GM23338 (cell line): ENCODE measurements at regions not wholly inside any gene's neighbourhood (a gene's known extent, or its start where the extent isn't known, plus 50 kb on each side); places are given as distances from the start of the nearest gene placed in this dataset.

Experiments
- ATAC-seq: fragments of 200-7000 bp; cut with Tn5 transposase; 3 replicates; pipeline ENCODE4 v1.9.1; 2020
- DNase-seq: peaks from one replicate; pipeline ENCODE4 v3.0.0-alpha.2; 2015; ENCODE audit warnings: low spot score
- H2AFZ ChIP-seq: fragments of 200-600 bp; sonication (generic); 2 replicates; pipeline ENCODE4 v1.8.0; 2016; ENCODE audit warnings: antibody characterized with exemption, mild to moderate bottlenecking, moderate library complexity
- H3F3A ChIP-seq: fragments of 200-600 bp; sonication (generic); replicated peaks from 2 replicates; pipeline ENCODE4 v1.8.0; 2017; ENCODE audit warnings: antibody characterized with exemption, mixed run types, low read depth
- H3K27ac ChIP-seq: fragments of 200-600 bp; sonication (generic); 2 replicates; pipeline ENCODE4 v1.6.1; 2016; ENCODE audit warnings: low read depth
- H3K27me3 ChIP-seq: fragments of 200-600 bp; sonication (generic); 2 replicates; pipeline ENCODE4 v1.8.0; 2016; ENCODE audit warnings: mild to moderate bottlenecking, mixed run types, moderate library complexity; ENCODE audit not compliant: insufficient read depth
- H3K36me3 ChIP-seq: fragments of 200-600 bp; sonication (generic); 2 replicates; pipeline ENCODE4 v1.8.0; 2016; ENCODE audit warnings: mild to moderate bottlenecking; ENCODE audit not compliant: insufficient read depth
- H3K4me1 ChIP-seq: fragments of 200-600 bp; sonication (generic); 2 replicates; pipeline ENCODE4 v1.8.0; 2016; ENCODE audit warnings: mild to moderate bottlenecking, moderate library complexity; ENCODE audit not compliant: insufficient read depth
- H3K4me2 ChIP-seq: fragments of 200-600 bp; sonication (generic); 2 replicates; pipeline ENCODE4 v1.7.1; 2017; ENCODE audit warnings: mixed run types
- H3K4me3 ChIP-seq: fragments of 200-600 bp; sonication (generic); 2 replicates; pipeline ENCODE4 v1.6.1; 2016; ENCODE audit warnings: mixed run types
- H3K79me2 ChIP-seq: fragments of 200-600 bp; sonication (generic); replicated peaks from 2 replicates; pipeline ENCODE4 v1.8.0; 2017; ENCODE audit warnings: mild to moderate bottlenecking; ENCODE audit not compliant: insufficient read depth
- H3K9me2 ChIP-seq: fragments of 200-600 bp; sonication (generic); 2 replicates; pipeline ENCODE4 v1.8.0; 2017; ENCODE audit not compliant: insufficient read depth
- H4K20me1 ChIP-seq: fragments of 200-600 bp; sonication (generic); replicated peaks from 2 replicates; pipeline ENCODE4 v1.8.0; 2017; ENCODE audit warnings: mild to moderate bottlenecking; ENCODE audit not compliant: insufficient read depth
- H3K27ac Mint-ChIP-seq: 2 replicates; pipeline ENCODE4 v1.8.0; 2020; ENCODE audit warnings: inconsistent platforms, mild to moderate bottlenecking, moderate library complexity, mixed read lengths
- H3K27me3 Mint-ChIP-seq: 3 replicates; pipeline ENCODE4 v1.8.0; 2022; ENCODE audit warnings: low read depth, mild to moderate bottlenecking, moderate library complexity, mixed read lengths, inconsistent platforms; ENCODE audit not compliant: insufficient read depth, poor library complexity
- H3K36me3 Mint-ChIP-seq: 3 replicates; pipeline ENCODE4 v1.8.0; 2021; ENCODE audit warnings: low read depth, mild to moderate bottlenecking, inconsistent platforms, moderate library complexity, mixed read lengths
- H3K4me1 Mint-ChIP-seq: 3 replicates; pipeline ENCODE4 v1.8.0; 2020; ENCODE audit warnings: mild to moderate bottlenecking, inconsistent platforms, mixed read lengths
- H3K4me3 Mint-ChIP-seq: 3 replicates; pipeline ENCODE4 v1.8.0; 2021; ENCODE audit warnings: moderate library complexity, mild to moderate bottlenecking, inconsistent platforms, mixed read lengths
- H3K9me3 Mint-ChIP-seq: 3 replicates; pipeline ENCODE4 v1.8.0; 2020; ENCODE audit warnings: moderate library complexity, mild to moderate bottlenecking, inconsistent platforms, mixed read lengths
- CREB1 ChIP-seq: fragments of 250-450 bp; sonication (Bioruptor Pico); IDR thresholded peaks from 2 replicates; pipeline ENCODE4 v1.5.0; 2020; ENCODE audit warnings: low read depth, mild to moderate bottlenecking, moderate library complexity
- ETS1 ChIP-seq: IDR thresholded peaks from 2 replicates; pipeline ENCODE4 v1.6.1; 2016; ENCODE audit warnings: antibody characterized with exemption
- EZH2 ChIP-seq: fragments of 200-600 bp; sonication (generic); IDR thresholded peaks from one replicate; pipeline ENCODE4 v1.8.0; 2017; ENCODE audit warnings: antibody characterized with exemption, mild to moderate bottlenecking, low read depth; ENCODE audit not compliant: unreplicated experiment
- EZH2phosphoT487 ChIP-seq: fragments of 200-600 bp; sonication (generic); IDR thresholded peaks from one replicate; pipeline ENCODE4 v1.8.1; 2018; ENCODE audit warnings: antibody characterized with exemption; ENCODE audit not compliant: unreplicated experiment
- JUNB ChIP-seq: IDR thresholded peaks from one replicate; pipeline ENCODE4 v1.6.1; 2016; ENCODE audit warnings: antibody characterized with exemption; ENCODE audit not compliant: unreplicated experiment
- NANOG ChIP-seq: IDR thresholded peaks from 2 replicates; pipeline ENCODE4 v1.6.1; 2016; ENCODE audit warnings: antibody characterized with exemption, borderline replicate concordance
- POLR2AphosphoS5 ChIP-seq: IDR thresholded peaks from 2 replicates; pipeline ENCODE4 v1.6.1; 2016; ENCODE audit warnings: antibody characterized with exemption, low read depth
- STAT1 ChIP-seq: IDR thresholded peaks from one replicate; pipeline ENCODE4 v1.6.1; 2016; ENCODE audit warnings: antibody characterized with exemption; ENCODE audit not compliant: unreplicated experiment
- ZNF114 ChIP-seq: fragments of 250-450 bp; sonication (Bioruptor Pico); IDR thresholded peaks from 2 replicates; pipeline ENCODE4 v1.5.0; 2020; ENCODE audit warnings: mild to moderate bottlenecking, moderate library complexity
- ZNF331 ChIP-seq: fragments of 250-450 bp; sonication (Bioruptor Pico); IDR thresholded peaks from 2 replicates; pipeline ENCODE4 v1.5.0; 2020; ENCODE audit warnings: low read depth, mild to moderate bottlenecking, moderate library complexity
- TF ChIP-seq, protein P1 (sequence below): IDR thresholded peaks from one replicate; pipeline ENCODE4 v1.6.1; 2018; ENCODE audit warnings: antibody characterized with exemption; ENCODE audit not compliant: unreplicated experiment
- TF ChIP-seq, protein P2 (sequence below): fragments of 250-450 bp; sonication (Bioruptor Pico); IDR thresholded peaks from 2 replicates; pipeline ENCODE4 v1.5.0; 2020; ENCODE audit warnings: mild to moderate bottlenecking, moderate library complexity
- TF ChIP-seq, protein P3 (sequence below), 2 experiments: fragments of 200-600 bp in 1 of 2; sonication (generic) in 1 of 2; conservative IDR thresholded peaks; 2 replicates each; pipeline versions ENCODE4 v1.5.1 to v1.6.1; 2016 to 2017; ENCODE audit warnings: antibody characterized with exemption in 2 of 2, low read depth in 2 of 2, mild to moderate bottlenecking in 2 of 2, moderate library complexity in 1 of 2

- H3K4me1 ChIP-seq, result no peaks in the 10 kb centered on the region; the same call in 1 of the 2 replicates
- no peaks in the 10 kb centered on the region for H3K27me3 Mint-ChIP-seq
- no peak for TF ChIP-seq ZNF331 (CRISPR knock-in tag)
- TF ChIP-seq, protein P1, sequence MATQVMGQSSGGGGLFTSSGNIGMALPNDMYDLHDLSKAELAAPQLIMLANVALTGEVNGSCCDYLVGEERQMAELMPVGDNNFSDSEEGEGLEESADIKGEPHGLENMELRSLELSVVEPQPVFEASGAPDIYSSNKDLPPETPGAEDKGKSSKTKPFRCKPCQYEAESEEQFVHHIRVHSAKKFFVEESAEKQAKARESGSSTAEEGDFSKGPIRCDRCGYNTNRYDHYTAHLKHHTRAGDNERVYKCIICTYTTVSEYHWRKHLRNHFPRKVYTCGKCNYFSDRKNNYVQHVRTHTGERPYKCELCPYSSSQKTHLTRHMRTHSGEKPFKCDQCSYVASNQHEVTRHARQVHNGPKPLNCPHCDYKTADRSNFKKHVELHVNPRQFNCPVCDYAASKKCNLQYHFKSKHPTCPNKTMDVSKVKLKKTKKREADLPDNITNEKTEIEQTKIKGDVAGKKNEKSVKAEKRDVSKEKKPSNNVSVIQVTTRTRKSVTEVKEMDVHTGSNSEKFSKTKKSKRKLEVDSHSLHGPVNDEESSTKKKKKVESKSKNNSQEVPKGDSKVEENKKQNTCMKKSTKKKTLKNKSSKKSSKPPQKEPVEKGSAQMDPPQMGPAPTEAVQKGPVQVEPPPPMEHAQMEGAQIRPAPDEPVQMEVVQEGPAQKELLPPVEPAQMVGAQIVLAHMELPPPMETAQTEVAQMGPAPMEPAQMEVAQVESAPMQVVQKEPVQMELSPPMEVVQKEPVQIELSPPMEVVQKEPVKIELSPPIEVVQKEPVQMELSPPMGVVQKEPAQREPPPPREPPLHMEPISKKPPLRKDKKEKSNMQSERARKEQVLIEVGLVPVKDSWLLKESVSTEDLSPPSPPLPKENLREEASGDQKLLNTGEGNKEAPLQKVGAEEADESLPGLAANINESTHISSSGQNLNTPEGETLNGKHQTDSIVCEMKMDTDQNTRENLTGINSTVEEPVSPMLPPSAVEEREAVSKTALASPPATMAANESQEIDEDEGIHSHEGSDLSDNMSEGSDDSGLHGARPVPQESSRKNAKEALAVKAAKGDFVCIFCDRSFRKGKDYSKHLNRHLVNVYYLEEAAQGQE, result no peak
- no peak for TF ChIP-seq CREB1
- TF ChIP-seq POLR2AphosphoS5, result no peak
- TF ChIP-seq NANOG, result no peak
- TF ChIP-seq ZNF114, result no peak
- no peak for TF ChIP-seq JUNB
- TF ChIP-seq, protein P2, sequence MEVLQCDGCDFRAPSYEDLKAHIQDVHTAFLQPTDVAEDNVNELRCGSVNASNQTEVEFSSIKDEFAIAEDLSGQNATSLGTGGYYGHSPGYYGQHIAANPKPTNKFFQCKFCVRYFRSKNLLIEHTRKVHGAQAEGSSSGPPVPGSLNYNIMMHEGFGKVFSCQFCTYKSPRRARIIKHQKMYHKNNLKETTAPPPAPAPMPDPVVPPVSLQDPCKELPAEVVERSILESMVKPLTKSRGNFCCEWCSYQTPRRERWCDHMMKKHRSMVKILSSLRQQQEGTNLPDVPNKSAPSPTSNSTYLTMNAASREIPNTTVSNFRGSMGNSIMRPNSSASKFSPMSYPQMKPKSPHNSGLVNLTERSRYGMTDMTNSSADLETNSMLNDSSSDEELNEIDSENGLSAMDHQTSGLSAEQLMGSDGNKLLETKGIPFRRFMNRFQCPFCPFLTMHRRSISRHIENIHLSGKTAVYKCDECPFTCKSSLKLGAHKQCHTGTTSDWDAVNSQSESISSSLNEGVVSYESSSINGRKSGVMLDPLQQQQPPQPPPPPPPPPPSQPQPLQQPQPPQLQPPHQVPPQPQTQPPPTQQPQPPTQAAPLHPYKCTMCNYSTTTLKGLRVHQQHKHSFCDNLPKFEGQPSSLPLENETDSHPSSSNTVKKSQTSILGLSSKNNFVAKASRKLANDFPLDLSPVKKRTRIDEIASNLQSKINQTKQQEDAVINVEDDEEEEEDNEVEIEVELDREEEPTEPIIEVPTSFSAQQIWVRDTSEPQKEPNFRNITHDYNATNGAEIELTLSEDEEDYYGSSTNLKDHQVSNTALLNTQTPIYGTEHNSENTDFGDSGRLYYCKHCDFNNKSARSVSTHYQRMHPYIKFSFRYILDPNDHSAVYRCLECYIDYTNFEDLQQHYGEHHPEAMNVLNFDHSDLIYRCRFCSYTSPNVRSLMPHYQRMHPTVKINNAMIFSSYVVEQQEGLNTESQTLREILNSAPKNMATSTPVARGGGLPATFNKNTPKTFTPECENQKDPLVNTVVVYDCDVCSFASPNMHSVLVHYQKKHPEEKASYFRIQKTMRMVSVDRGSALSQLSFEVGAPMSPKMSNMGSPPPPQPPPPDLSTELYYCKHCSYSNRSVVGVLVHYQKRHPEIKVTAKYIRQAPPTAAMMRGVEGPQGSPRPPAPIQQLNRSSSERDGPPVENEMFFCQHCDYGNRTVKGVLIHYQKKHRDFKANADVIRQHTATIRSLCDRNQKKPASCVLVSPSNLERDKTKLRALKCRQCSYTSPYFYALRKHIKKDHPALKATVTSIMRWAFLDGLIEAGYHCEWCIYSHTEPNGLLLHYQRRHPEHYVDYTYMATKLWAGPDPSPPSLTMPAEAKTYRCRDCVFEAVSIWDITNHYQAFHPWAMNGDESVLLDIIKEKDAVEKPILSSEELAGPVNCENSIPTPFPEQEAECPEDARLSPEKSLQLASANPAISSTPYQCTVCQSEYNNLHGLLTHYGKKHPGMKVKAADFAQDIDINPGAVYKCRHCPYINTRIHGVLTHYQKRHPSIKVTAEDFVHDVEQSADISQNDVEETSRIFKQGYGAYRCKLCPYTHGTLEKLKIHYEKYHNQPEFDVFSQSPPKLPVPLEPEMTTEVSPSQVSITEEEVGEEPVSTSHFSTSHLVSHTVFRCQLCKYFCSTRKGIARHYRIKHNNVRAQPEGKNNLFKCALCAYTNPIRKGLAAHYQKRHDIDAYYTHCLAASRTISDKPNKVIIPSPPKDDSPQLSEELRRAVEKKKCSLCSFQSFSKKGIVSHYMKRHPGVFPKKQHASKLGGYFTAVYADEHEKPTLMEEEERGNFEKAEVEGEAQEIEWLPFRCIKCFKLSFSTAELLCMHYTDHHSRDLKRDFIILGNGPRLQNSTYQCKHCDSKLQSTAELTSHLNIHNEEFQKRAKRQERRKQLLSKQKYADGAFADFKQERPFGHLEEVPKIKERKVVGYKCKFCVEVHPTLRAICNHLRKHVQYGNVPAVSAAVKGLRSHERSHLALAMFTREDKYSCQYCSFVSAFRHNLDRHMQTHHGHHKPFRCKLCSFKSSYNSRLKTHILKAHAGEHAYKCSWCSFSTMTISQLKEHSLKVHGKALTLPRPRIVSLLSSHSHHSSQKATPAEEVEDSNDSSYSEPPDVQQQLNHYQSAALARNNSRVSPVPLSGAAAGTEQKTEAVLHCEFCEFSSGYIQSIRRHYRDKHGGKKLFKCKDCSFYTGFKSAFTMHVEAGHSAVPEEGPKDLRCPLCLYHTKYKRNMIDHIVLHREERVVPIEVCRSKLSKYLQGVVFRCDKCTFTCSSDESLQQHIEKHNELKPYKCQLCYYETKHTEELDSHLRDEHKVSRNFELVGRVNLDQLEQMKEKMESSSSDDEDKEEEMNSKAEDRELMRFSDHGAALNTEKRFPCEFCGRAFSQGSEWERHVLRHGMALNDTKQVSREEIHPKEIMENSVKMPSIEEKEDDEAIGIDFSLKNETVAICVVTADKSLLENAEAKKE (CRISPR knock-in tag), result no peak
- TF ChIP-seq, protein P3, sequence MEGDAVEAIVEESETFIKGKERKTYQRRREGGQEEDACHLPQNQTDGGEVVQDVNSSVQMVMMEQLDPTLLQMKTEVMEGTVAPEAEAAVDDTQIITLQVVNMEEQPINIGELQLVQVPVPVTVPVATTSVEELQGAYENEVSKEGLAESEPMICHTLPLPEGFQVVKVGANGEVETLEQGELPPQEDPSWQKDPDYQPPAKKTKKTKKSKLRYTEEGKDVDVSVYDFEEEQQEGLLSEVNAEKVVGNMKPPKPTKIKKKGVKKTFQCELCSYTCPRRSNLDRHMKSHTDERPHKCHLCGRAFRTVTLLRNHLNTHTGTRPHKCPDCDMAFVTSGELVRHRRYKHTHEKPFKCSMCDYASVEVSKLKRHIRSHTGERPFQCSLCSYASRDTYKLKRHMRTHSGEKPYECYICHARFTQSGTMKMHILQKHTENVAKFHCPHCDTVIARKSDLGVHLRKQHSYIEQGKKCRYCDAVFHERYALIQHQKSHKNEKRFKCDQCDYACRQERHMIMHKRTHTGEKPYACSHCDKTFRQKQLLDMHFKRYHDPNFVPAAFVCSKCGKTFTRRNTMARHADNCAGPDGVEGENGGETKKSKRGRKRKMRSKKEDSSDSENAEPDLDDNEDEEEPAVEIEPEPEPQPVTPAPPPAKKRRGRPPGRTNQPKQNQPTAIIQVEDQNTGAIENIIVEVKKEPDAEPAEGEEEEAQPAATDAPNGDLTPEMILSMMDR (conservative IDR thresholded peaks at IDR 0.05; ENCODE audit: low read depth in 2 of 2), result no peak
- no peak for TF ChIP-seq ETS1
- no peak for TF ChIP-seq EZH2phosphoT487
- TF ChIP-seq STAT1, result no peak
- TF ChIP-seq EZH2, result no peak
Measured at GRCh38 chr1:55558515-55558914, 343.4 kb upstream of the USP24 start.

More at GRCh38 chr1:55558515-55558914, 343.4 kb upstream of the USP24 start:
- no peak overlapping the region for H3K27ac ChIP-seq
- DNase-seq (no peak), ATAC-seq (no peak)
- no peaks in the 10 kb centered on the region for H3K9me3 Mint-ChIP-seq
- no peaks in the 10 kb centered on the region; the same call in 1 of the 2 replicates for H3K9me2 ChIP-seq
- H3K4me3 Mint-ChIP-seq, result no peak overlapping the region
- H3K36me3 Mint-ChIP-seq, result no peaks in the 10 kb centered on the region
- no peak overlapping the region for H2AFZ ChIP-seq
- H3K27ac Mint-ChIP-seq, result no peak overlapping the region
- no peak overlapping the region for H3K4me3 ChIP-seq
- H3K4me2 ChIP-seq, result no peak overlapping the region
- no peaks in the 10 kb centered on the region; the same call in 2 of the 3 replicates for H3K4me1 Mint-ChIP-seq
- H3K79me2 ChIP-seq, result no peaks in the 10 kb centered on the region
- no peaks in the 10 kb centered on the region for H3F3A ChIP-seq
- H3K36me3 ChIP-seq, result no peaks in the 10 kb centered on the region
- no peaks in the 10 kb centered on the region for H4K20me1 ChIP-seq
- no peaks in the 10 kb centered on the region for H3K27me3 ChIP-seq
